Ovary (tissue), 7 donors: ENCODE measurements at regions not wholly inside any gene's neighbourhood (a gene's known extent, or its start where the extent isn't known, plus 50 kb on each side); places are given as distances from the start of the nearest gene placed in this dataset.
"Not testable (repeated sequence)": the region's sequence is repeated elsewhere in the genome, so short reads cannot be mapped to it uniquely, and the experiment has no call there.

Experiments
- DNase-seq, 5 donors: peaks; one replicate each; pipeline ENCODE4 v3.0.0-alpha.2; 2019 to 2020
- H3K27ac ChIP-seq, 2 donors: fragments of 200-600 bp; one replicate each; pipeline versions ENCODE4 v1.5.1 to v1.8.0; 2019 to 2022
- H3K27me3 ChIP-seq: fragments of 200-600 bp; one replicate; pipeline ENCODE4 v1.8.0; 2022
- H3K36me3 ChIP-seq: fragments of 200-600 bp; sonication (generic); one replicate; pipeline ENCODE4 v1.5.1; 2019
- H3K4me1 ChIP-seq: one replicate; pipeline ENCODE4 v1.8.1; 2013; ENCODE audit warnings: mild to moderate bottlenecking, moderate library complexity; ENCODE audit not compliant: insufficient read depth
- H3K4me3 ChIP-seq: fragments of 200-600 bp; sonication (generic); one replicate; pipeline ENCODE4 v1.5.1; 2017
- H3K9me3 ChIP-seq, 2 donors: fragments of 200-600 bp in 1 of 2; sonication (generic) in 1 of 2; one replicate each; pipeline versions ENCODE4 v1.5.1 to v1.8.1; 2013 to 2019; ENCODE audit warnings: mild to moderate bottlenecking in 1 of 2, moderate library complexity in 1 of 2
- EP300 ChIP-seq: sonication (generic); formaldehyde crosslinking; IDR thresholded peaks from one replicate; pipeline ENCODE4 v1.6.1; 2017; ENCODE audit warnings: antibody characterized with exemption
- POLR2A ChIP-seq: fragments of 450-650 bp; IDR thresholded peaks from one replicate; pipeline ENCODE4 v1.6.1; 2017; ENCODE audit warnings: antibody characterized with exemption, mild to moderate bottlenecking, moderate library complexity
- WGBS, 3 donors: extraction: QIAGEN DNeasy Blood & Tissue Kit in 1 of 3; methylation state at CpG; one replicate each; pipeline versions ENCODE4 v1.1.5 to v1.1.7; 2013 to 2017; 5-methylcytosine and 5-hydroxymethylcytosine counted together
- intact Hi-C, 4 donors: fragments of 100-400 bp; cut with DNase I; formaldehyde crosslinking; loops; one replicate each; pipeline versions ENCODE4 v1.11.0 to v1.15.1; 2022 to 2023
- TF ChIP-seq, protein P1 (sequence below), 3 donors: fragments of 450-650 bp in 2 of 3; fragments of 200-600 bp in 1 of 3; IDR thresholded peaks; one replicate each; pipeline versions ENCODE4 v1.5.1 to v1.8.0; 2016 to 2022; ENCODE audit warnings: antibody characterized with exemption in 3 of 3, mild to moderate bottlenecking in 1 of 3
- donor health status: DM: no; HTN: no; CAD: no; lungs with moderate emphysema.
- donor health status: DM: no; HTN: no; CAD: no.
- donor health status: Bipolar disorder and iron deficiency.
- donor health status: DM: no; HTN: no; CAD: no.
- donor health status: DM: yes; HTN: yes; CAD: no.

DNA sequence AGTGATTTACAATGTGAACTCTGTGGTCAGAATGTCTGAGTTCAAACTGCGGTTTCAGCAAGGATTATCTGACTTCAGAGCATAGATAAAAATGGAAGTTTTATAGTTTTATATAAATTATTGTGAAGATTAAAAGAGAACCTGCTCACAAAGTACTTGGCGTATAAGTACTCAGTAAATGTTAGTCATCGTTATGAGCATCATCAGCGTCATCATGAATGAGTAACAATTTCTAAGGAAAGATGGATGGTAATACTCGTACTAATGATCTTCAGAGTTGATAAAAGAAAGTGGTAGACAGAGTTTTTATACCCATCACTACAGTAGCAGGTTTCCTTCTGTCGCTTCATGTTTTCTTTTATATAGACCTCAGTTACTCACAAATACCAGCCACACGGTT, 341.8 kb downstream of the RAP2B start:
- Histone ChIP-seq H3K27me3 (no peaks in the 10 kb centered on the region), H3K27ac (no peak overlapping the region), H3K4me3 (no peak overlapping the region), H3K36me3 (no peaks in the 10 kb centered on the region), H3K9me3 (no peaks in the 10 kb centered on the region), H3K4me1 (no peaks in the 10 kb centered on the region)
- TF ChIP-seq POLR2A, result no peak
- no peak for TF ChIP-seq EP300
- TF ChIP-seq, protein P1, sequence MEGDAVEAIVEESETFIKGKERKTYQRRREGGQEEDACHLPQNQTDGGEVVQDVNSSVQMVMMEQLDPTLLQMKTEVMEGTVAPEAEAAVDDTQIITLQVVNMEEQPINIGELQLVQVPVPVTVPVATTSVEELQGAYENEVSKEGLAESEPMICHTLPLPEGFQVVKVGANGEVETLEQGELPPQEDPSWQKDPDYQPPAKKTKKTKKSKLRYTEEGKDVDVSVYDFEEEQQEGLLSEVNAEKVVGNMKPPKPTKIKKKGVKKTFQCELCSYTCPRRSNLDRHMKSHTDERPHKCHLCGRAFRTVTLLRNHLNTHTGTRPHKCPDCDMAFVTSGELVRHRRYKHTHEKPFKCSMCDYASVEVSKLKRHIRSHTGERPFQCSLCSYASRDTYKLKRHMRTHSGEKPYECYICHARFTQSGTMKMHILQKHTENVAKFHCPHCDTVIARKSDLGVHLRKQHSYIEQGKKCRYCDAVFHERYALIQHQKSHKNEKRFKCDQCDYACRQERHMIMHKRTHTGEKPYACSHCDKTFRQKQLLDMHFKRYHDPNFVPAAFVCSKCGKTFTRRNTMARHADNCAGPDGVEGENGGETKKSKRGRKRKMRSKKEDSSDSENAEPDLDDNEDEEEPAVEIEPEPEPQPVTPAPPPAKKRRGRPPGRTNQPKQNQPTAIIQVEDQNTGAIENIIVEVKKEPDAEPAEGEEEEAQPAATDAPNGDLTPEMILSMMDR (IDR thresholded peaks at IDR 0.05), result no peak
- WGBS, 3 donors, result 90 to 93% (median 93%) methylated on average over 7 of the region's 7 CpGs
- no peak for DNase-seq
- intact Hi-C loops, result no loop called here

- 75 to 96% (median 91%) methylated on average over 8 to 13 of the region's 13 CpGs for WGBS, 3 donors
- intact Hi-C loops, H3K36me3 ChIP-seq, DNase-seq, H3K27me3 ChIP-seq, H3K9me3 ChIP-seq, H3K4me3 ChIP-seq, H3K4me1 ChIP-seq, H3K27ac ChIP-seq: not testable (repeated sequence)
Observed at GRCh38 chr3:153506205-153506604, 344.2 kb downstream of the RAP2B start.

DNA sequence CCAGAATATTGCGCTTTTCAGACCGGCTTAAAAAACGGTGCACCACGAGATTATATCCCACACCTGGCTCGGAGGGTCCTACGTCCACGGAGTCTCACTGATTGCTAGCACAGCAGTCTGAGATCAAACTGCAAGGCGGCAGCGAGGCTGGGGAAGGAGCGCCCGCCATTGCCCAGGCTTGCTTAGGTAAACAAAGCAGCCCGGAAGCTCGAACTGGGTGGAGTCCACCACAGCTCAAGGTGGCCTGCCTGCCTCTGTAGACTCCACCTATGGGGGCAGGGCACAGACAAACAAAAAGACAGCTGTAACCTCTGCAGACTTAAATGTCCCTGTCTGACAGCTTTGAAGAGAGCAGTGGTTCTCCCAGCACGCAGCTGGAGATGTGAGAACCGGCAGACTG, 344.7 kb downstream of the RAP2B start:
- H3K4me3 ChIP-seq, intact Hi-C loops, H3K36me3 ChIP-seq, H3K4me1 ChIP-seq, H3K27me3 ChIP-seq, H3K27ac ChIP-seq, H3K9me3 ChIP-seq, DNase-seq: not testable (repeated sequence)
- 83 to 95% (median 84%) methylated on average over 13 of the region's 15 CpGs for WGBS, 3 donors

DNA sequence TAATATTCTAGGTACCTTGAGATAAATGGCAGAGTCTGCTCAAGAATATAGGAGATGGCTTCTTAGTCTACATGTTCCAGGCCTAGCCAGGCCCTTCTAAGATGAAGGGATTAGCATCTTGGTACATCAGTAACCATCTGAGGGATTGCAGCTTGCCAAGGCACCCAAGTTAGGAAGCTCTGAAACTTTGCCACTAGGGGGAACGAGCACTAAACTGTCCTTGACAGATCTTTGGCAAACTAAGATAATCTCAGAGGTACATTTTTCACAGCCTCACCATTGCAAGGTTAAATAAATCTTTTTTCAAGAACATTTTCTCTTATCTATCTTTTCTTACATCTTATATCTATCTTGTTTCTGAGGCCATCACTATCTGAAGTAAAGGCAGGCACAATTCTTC, 351.2 kb downstream of the RAP2B start:
- no peaks in the 10 kb centered on the region for H3K36me3 ChIP-seq
- TF ChIP-seq EP300 (no peak), POLR2A (no peak)
- TF ChIP-seq, protein P1 (IDR thresholded peaks at IDR 0.05), result no peak
- H3K27me3 ChIP-seq, result no peaks in the 10 kb centered on the region
- H3K4me1 ChIP-seq, result no peaks in the 10 kb centered on the region
- no peak overlapping the region for H3K27ac ChIP-seq
- no peaks in the 10 kb centered on the region for H3K9me3 ChIP-seq
- intact Hi-C loops, result no loop called here
- no peak overlapping the region for H3K4me3 ChIP-seq
- DNase-seq, result no peak
- WGBS, 3 donors, result 22 to 38% (median 24%) methylated on average over 1 of the region's 1 CpG

DNA sequence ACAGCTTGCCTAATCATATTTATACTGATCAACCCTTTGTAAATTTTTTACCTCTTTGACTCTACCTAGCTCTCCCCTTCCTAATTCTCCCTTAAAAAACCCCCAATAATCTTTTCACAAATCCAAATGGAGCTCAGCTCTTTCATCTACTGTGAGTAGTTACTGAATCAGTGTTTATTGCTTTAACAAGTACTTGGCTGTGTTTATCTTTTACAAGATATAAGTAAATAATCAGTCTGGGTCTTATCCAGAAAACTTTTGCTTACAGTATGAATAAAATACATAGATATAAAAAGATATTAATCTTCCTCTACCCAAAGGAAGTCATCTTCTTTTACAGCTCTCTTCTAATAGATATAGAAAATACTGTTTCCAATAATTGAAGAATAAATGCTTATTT, 366.4 kb downstream of the RAP2B start:
- Histone ChIP-seq H3K27me3 (no peaks in the 10 kb centered on the region), H3K4me1 (no peaks in the 10 kb centered on the region), H3K9me3 (no peaks in the 10 kb centered on the region), H3K27ac (no peak overlapping the region), H3K36me3 (no peaks in the 10 kb centered on the region), H3K4me3 (no peak overlapping the region)
- TF ChIP-seq POLR2A (no peak), EP300 (no peak)
- TF ChIP-seq, protein P1 (IDR thresholded peaks at IDR 0.05), result no peak
- intact Hi-C loops, result no loop called here
- DNase-seq, result no peak

- no peak overlapping the region for H3K27ac ChIP-seq
- no peak for TF ChIP-seq EP300
- TF ChIP-seq, protein P1 (IDR thresholded peaks at IDR 0.05), result no peak
- no peak for TF ChIP-seq POLR2A
- H3K9me3 ChIP-seq, result no peaks in the 10 kb centered on the region
- 53 to 98% (median 63%) methylated on average over 1 of the region's 1 CpG for WGBS, 3 donors
- DNase-seq, result no peak
- H3K4me1 ChIP-seq, result no peaks in the 10 kb centered on the region
- H3K36me3 ChIP-seq, result no peaks in the 10 kb centered on the region
- intact Hi-C loops, result no loop called here
- H3K27me3 ChIP-seq, result peaks cover 2% of the 10 kb centered on the region
- H3K4me3 ChIP-seq, result no peak overlapping the region
Observed at GRCh38 chr3:153539263-153539662, 377.2 kb downstream of the RAP2B start.
